Stimulated activated CD8-positive, alpha-beta memory T cell treated with anti-CD3 and anti-CD28 coated beads, Interleukin-12 subunit alpha, Interleukin-12 subunit beta, amount 100 ng/mL, for 24 hours (primary cell): ENCODE measurements at regions not wholly inside any gene's neighbourhood (a gene's known extent, or its start where the extent isn't known, plus 50 kb on each side); places are given as distances from the start of the nearest gene placed in this dataset.

Experiments
- DNase-seq: peaks from one replicate; pipeline ENCODE4 v3.0.0-alpha.2; 2020; ENCODE audit errors: extremely low read depth

DNA sequence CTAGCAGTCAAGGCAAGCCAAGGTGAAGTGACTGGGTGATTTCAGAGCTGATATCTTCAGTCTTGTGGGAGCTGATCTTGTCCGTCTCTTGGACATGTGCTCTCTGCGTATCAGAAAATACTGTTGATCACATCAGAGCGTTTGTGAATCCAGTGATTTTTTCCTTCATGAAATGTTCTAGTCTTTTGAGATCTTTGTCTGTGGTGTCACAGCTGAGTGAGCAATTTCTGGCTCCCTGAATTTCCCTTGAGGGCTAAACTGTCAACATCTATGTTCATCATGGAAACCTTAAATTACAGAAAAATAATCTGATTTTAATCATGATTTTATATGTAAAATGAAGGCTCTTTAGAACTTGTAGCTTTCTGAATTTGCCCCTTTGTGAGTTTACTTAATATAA lies 432.0 kb downstream of the CCDC85A start:
- DNase-seq: no peak

- no peak for DNase-seq
Observed at GRCh38 chr2:56624181-56624580, 440.4 kb downstream of the CCDC85A start.

DNA sequence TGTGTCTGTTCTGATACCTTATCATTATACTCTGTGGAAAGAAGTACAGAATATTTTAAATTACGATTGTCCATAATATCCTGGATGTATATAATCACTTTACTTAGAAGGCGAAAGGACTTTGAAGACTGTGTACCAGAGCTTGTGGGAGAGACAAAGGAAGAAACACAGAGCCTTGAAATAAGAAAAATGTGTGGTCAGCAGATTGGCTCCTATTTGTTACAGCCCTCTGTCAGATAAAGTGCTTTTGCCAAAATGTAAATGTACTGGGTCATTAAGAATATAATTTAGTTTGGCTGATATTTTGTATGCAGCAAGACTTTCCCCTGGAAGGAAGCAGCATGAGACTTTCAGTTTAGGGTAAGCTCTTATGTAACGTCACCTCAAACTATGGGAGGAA lies 443.1 kb downstream of the CCDC85A start:
- no peak for DNase-seq

- no peak for DNase-seq
Observed at GRCh38 chr2:56630286-56630685, 446.5 kb downstream of the CCDC85A start.

GRCh38 chr2:56647997-56648396 lies 464.2 kb downstream of the CCDC85A start:
- no peak for DNase-seq

DNA sequence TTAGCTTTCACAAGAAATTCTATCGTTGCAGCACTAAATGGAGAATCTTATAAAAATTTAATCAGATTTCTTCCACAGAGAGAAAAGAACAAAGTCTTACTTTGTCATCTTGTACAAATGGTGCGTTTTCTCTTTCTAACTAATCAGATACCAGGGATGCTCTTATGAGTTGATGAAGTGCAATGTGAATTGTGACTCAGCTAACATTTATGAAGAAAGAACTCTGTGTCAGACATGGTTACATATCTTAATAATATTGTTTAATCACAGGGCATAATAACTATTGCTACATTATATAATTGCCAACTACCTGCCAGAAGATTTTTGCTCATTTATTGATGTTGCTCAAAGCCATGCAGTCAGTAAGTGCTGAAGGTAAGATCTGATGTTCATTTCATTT lies 465.0 kb downstream of the CCDC85A start:
- no peak for DNase-seq

GRCh38 chr2:56654936-56655335 lies 471.1 kb downstream of the CCDC85A start:
- no peak for DNase-seq

- DNase-seq: no peak
Observed at GRCh38 chr2:56656826-56657225, 473.0 kb downstream of the CCDC85A start.

DNA sequence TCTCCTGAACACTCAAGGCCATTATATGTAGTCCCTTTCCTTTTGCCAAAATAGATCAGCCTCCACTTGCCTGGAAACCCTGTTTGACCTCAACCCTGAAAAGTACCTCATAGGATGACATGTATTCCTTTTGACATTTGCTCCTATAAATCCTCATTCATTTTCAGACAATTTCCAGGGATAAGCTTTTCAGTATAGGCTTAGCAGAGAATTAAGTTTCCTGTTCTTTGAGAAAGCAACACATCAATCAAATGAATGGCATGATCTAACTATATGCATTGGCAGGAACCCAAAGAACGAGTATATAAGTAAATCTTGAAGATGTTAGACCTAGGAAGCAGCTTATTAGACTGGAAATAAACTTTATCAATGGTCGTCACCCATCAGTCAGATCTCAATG lies 483.0 kb downstream of the CCDC85A start:
- DNase-seq: no peak

DNA sequence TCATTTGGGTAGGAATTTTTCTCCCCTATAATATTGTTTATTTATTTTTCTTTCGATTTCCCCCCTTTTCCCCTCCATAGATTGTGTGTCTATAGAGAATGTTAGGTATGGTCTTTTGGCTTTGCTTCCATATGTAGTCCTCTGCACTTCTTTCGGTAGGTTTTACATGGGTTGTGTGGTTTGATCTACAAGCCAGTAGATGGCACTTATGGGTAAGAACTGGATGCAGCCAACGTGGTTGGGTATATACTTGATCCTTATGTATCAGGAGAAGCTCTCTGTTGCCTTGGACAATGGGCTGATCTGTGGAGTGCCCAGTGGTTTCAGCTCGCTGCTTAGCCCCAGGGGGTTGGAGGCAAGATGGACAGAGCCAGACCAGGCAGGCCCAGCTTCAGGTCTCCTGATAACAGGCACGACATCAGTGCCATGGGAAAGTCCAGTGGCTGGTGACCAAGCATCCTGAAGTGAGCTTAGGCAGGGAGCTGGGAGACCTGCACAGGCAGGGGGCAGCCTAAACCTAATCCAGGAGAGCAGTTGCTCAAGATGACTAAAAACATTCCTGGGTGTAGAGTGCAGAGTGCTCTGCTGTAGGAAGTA lies 488.3 kb downstream of the CCDC85A start:
- DNase-seq: no peak

DNA sequence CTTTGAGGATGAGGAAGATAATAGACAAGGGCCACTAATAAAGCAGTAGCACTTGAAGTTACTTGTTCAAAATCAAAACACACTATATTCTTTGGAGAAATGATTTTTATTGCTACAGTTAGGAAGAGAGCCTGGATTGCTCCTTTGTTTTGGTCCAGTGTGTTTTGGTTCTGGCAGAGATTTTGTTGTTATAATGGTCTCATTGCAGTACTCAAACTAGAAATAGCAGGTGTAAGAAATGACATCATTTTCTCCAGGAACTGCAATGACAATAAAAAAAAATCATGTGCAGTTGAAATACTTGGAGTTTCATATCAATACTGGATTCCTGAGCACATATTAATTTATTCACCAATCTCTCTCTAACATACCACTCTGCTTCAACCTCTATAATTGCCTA lies 490.3 kb downstream of the CCDC85A start:
- no peak for DNase-seq

DNA sequence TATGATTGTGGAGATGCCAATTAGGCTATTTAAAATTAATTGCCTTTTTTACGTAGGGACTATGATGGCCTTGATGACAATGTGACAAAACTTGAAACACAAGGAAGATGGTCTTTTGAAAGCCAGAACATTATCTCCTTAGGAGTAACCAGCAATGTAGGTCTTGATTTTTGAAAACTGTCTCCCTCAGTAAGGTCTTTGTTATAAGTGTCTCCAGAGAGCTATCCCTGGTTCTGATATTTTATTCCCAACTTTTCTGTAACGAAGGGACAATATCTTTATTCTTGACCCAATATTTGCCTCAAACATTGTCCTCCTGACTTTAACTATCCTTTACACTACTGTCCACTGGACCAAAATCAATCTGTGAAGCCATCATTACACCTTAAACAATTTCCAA lies 493.2 kb downstream of the CCDC85A start:
- no peak for DNase-seq

- DNase-seq: no peak
Observed at GRCh38 chr2:56680971-56681631, 497.3 kb downstream of the CCDC85A start.

DNA sequence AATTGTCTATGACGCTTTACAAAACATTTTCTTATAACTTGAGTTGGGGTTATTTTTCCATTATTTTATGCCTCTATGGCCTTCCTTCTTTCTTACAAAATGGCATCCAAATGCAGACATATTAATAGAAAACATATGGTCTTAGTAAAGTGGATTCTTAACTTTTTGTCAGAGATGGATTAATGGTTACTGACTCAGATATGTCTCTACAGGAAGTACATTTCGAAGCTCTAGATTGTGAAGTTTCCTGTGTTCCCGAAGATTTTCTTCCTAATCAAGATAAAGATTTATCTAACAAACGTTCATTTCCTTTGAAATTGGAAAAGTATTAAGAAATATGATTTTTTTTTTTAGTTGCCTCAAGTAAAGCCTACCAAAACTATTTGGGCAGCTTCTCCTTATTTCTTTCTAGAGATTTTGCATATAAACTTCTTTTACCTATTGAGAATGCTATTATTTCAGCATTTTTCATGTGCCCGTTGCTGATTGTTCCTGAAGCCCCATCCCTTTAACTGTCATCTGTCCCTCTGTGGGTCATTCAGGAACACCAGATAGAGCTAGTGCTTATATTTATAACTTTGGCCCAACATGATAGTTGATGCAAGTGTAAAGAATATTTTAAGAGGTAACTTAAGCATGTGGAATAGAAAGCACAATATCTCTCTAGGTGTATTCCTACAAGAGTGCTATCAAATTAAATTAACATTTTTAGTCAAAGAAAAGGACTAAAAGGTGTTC lies 498.0 kb downstream of the CCDC85A start:
- DNase-seq: no peak

DNA sequence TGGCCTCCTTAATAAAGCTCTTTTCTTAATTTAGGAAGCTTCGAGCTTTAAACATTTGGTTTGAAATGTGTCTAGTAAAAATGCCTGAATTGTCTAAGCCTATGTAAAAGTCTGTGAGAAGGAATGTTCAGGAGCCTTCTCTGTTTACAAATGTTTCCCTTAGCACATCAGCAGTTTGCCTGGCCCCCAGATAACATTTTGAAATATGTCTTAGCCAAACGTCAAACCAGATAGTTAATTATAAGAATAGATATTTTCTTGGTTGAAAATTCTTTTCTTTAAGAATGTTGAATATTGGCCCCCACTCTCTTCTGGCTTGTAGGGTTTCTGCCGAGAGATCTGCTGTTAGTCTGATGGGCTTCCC lies 498.6 kb downstream of the CCDC85A start:
- no peak for DNase-seq

DNA sequence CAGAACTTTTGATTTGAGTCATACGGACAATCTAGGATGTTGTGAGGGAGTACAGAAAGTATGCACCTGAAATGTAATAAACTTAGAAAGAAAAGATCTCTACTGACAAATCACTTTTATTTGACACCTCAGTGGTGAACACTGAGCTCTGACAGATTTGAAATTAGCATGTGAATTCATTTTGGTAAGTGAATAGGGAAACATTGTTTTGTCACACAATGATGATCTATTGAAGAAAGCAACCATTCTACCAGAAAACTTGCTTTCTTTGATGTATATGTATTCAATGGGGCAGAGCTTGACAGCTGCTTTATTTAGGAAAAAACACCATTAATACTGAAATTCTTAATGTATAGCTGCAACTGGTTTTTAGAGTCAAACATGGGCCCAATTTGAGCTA lies 500.5 kb downstream of the CCDC85A start:
- no peak for DNase-seq

GRCh38 chr2:56685205-56685604 lies 501.4 kb downstream of the CCDC85A start:
- no peak for DNase-seq

- no peak for DNase-seq
Observed at GRCh38 chr2:56687169-56687568, 503.4 kb downstream of the CCDC85A start.

GRCh38 chr2:56688661-56689060 lies 504.9 kb downstream of the CCDC85A start:
- no peak for DNase-seq

GRCh38 chr2:56693501-56693900 lies 509.7 kb downstream of the CCDC85A start:
- DNase-seq: no peak

GRCh38 chr2:56703001-56703400 lies 519.2 kb downstream of the CCDC85A start:
- DNase-seq: no peak

DNA sequence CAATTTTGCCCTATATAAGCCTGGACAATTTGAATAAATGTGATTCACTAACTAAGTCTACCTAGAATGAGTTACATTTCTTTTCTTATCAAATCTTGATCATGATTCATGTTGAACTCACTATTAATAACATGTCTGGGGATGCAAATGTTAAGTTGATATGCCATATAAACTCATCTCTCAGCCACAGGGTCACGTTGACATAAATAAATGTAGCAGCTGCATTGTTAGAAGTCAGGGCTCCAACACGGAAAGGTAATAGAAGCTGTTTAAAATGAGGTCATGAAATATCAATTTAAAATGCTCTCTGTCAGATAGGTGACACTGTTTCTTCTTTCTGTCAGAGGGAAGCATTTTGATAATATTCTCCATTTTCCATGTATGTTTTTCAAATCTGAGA lies 521.9 kb downstream of the CCDC85A start:
- DNase-seq: no peak

DNA sequence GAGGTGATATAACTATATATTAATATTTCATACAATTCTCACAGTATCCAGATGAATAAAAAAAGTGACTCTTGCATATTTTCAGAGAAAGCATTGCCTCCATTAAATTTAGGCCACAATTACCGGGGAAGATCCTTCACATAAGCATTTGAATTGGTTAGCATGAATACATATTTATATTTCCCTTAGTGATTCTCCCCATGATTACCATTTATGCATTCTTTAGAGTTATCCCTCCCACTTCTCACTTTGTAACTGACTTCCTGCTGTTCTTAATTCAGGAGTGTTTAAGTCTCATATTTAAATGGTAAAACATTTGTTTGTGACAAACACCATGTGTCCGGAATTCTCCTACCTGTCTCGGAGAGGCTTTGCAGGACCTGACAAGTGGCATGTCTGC lies 523.4 kb downstream of the CCDC85A start:
- no peak for DNase-seq
